Smooth muscle cell (in vitro differentiated cells): ENCODE measurements at regions not wholly inside any gene's neighbourhood (a gene's known extent, or its start where the extent isn't known, plus 50 kb on each side); places are given as distances from the start of the nearest gene placed in this dataset.

ENCODE experiments used
- DNase-seq: peaks from one replicate; lab custom pipeline; 2025; ENCODE audit not compliant: unreplicated experiment; lab: John Stamatoyannopoulos, UW
- H2AFZ ChIP-seq: fragments of 200-600 bp; sonication (generic); 2 replicates; pipeline ENCODE4 v1.6.0; 2016; ENCODE audit warnings: antibody characterized with exemption, low read depth, mild to moderate bottlenecking
- H3F3A ChIP-seq: fragments of 200-600 bp; sonication (generic); 2 replicates; pipeline ENCODE4 v1.6.0; 2017; ENCODE audit warnings: antibody characterized with exemption, low read depth
- H3K27ac ChIP-seq: fragments of 200-600 bp; sonication (generic); 2 replicates; pipeline ENCODE4 v1.5.1; 2016; ENCODE audit warnings: low read depth, mild to moderate bottlenecking
- H3K27me3 ChIP-seq: fragments of 200-600 bp; sonication (generic); 2 replicates; pipeline ENCODE4 v1.6.1; 2016; ENCODE audit warnings: low read depth, mild to moderate bottlenecking
- H3K36me3 ChIP-seq: fragments of 200-600 bp; sonication (generic); 2 replicates; pipeline ENCODE4 v1.5.1; 2016; ENCODE audit warnings: low read depth
- H3K4me1 ChIP-seq: fragments of 200-600 bp; sonication (generic); 2 replicates; pipeline ENCODE4 v1.5.1; 2016; ENCODE audit warnings: low read depth
- H3K4me2 ChIP-seq: fragments of 200-600 bp; sonication (generic); 2 replicates; pipeline ENCODE4 v1.6.0; 2016; ENCODE audit warnings: mild to moderate bottlenecking
- H3K4me3 ChIP-seq: fragments of 200-600 bp; sonication (generic); 2 replicates; pipeline ENCODE4 v1.5.1; 2016; ENCODE audit warnings: mild to moderate bottlenecking
- H3K79me2 ChIP-seq: fragments of 200-600 bp; sonication (generic); 2 replicates; pipeline ENCODE4 v1.6.0; 2016; ENCODE audit warnings: low read depth, mild to moderate bottlenecking
- H3K9ac ChIP-seq: fragments of 200-600 bp; sonication (generic); 2 replicates; pipeline ENCODE4 v1.6.0; 2016; ENCODE audit warnings: low read depth
- H3K9me3 ChIP-seq: fragments of 200-600 bp; sonication (generic); replicated peaks from 2 replicates; pipeline ENCODE4 v1.5.1; 2016; ENCODE audit warnings: low read depth
- H4K20me1 ChIP-seq: fragments of 200-600 bp; sonication (generic); 2 replicates; pipeline ENCODE4 v1.6.0; 2016; ENCODE audit warnings: low read depth
- WGBS: methylation state at CpG from one replicate; pipeline ENCODE4 v1.1.7; 2016; ENCODE audit warnings: low lambda C conversion rate; 5-methylcytosine and 5-hydroxymethylcytosine counted together
- TF ChIP-seq, protein P1 (sequence below): fragments of 200-600 bp; sonication (generic); IDR thresholded peaks from 2 replicates; pipeline ENCODE4 v1.5.1; 2017; ENCODE audit warnings: borderline replicate concordance, mild to moderate bottlenecking, antibody characterized with exemption; ENCODE audit not compliant: insufficient read depth, poor library complexity, severe bottlenecking

DNA sequence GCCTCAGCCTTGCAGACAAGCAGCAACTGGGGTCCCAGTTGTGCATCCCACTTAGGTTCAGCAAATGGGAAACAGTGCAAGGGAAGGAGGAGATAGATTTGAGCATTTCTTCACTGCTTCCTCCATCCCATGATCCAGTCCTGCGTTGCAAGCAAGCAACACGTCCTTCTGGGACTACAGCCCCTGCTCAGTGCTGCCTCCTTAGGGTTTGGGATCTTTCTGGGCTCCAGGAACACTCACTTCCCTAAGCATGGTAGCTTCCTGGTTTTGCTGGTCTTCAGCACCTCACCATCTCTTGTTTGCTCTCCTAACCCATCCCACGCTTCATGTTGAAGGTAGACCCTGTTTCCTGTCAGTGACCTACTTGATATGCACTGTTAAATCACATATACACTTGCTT lies 444.7 kb downstream of the MED10 start:
- H3K27me3 ChIP-seq: peaks cover 2% of the 10 kb centered on the region
- H3K4me3 ChIP-seq: no peak overlapping the region
- no peaks in the 10 kb centered on the region for H3F3A ChIP-seq
- no peak for DNase-seq
- H2AFZ ChIP-seq: no peak overlapping the region
- no peak overlapping the region for H3K4me2 ChIP-seq
- H3K4me1 ChIP-seq: no peaks in the 10 kb centered on the region
- no peaks in the 10 kb centered on the region for H3K9me3 ChIP-seq
- TF ChIP-seq, protein P1, sequence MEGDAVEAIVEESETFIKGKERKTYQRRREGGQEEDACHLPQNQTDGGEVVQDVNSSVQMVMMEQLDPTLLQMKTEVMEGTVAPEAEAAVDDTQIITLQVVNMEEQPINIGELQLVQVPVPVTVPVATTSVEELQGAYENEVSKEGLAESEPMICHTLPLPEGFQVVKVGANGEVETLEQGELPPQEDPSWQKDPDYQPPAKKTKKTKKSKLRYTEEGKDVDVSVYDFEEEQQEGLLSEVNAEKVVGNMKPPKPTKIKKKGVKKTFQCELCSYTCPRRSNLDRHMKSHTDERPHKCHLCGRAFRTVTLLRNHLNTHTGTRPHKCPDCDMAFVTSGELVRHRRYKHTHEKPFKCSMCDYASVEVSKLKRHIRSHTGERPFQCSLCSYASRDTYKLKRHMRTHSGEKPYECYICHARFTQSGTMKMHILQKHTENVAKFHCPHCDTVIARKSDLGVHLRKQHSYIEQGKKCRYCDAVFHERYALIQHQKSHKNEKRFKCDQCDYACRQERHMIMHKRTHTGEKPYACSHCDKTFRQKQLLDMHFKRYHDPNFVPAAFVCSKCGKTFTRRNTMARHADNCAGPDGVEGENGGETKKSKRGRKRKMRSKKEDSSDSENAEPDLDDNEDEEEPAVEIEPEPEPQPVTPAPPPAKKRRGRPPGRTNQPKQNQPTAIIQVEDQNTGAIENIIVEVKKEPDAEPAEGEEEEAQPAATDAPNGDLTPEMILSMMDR: no peak
- no peak overlapping the region for H3K27ac ChIP-seq
- no peak overlapping the region for H3K9ac ChIP-seq
- H3K36me3 ChIP-seq: no peaks in the 10 kb centered on the region
- H4K20me1 ChIP-seq: no peaks in the 10 kb centered on the region
- no peaks in the 10 kb centered on the region for H3K79me2 ChIP-seq
- WGBS: 62% methylated on average over 3 of the region's 3 CpGs

DNA sequence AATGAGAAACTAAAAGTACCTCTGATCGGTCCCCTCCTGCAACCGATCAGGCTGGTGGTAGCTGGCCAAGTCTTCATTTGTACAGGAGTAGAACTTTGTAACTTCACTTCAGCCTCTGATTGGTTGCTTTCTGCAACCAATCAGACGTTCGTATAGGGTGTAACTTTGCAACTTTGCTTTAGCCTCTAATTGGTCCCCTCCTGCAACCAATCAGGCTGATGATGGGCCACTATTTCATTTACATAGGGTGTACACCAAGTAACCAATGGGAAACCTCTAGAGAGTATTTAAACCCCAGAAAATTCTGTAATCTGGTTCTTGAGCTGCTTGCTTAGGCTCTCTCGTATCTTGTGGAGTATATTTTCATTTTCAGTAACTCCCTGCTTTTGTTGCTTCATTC lies 445.5 kb downstream of the MED10 start:
- no peak for DNase-seq
- no peak overlapping the region for H2AFZ ChIP-seq
- H3K27me3 ChIP-seq: peaks cover 2% of the 10 kb centered on the region
- WGBS: 93% methylated on average over 5 of the region's 5 CpGs
- no peaks in the 10 kb centered on the region for H3K9me3 ChIP-seq
- H3K9ac ChIP-seq: no peak overlapping the region
- no peaks in the 10 kb centered on the region for H3F3A ChIP-seq
- no peaks in the 10 kb centered on the region for H4K20me1 ChIP-seq
- no peaks in the 10 kb centered on the region for H3K36me3 ChIP-seq
- no peaks in the 10 kb centered on the region for H3K4me1 ChIP-seq
- no peak overlapping the region for H3K4me2 ChIP-seq
- H3K4me3 ChIP-seq: no peak overlapping the region
- H3K79me2 ChIP-seq: no peaks in the 10 kb centered on the region
- TF ChIP-seq, protein P1: no peak
- H3K27ac ChIP-seq: no peak overlapping the region

- no peaks in the 10 kb centered on the region for H3F3A ChIP-seq
- 93% methylated on average over 2 of the region's 2 CpGs for WGBS
- H3K9me3 ChIP-seq: no peaks in the 10 kb centered on the region
- no peaks in the 10 kb centered on the region for H4K20me1 ChIP-seq
- no peak overlapping the region for H3K27ac ChIP-seq
- H3K9ac ChIP-seq: no peak overlapping the region
- H3K4me2 ChIP-seq: no peak overlapping the region
- DNase-seq: no peak
- H3K79me2 ChIP-seq: no peaks in the 10 kb centered on the region
- no peak overlapping the region for H2AFZ ChIP-seq
- H3K4me1 ChIP-seq: no peaks in the 10 kb centered on the region
- TF ChIP-seq, protein P1: no peak
- no peaks in the 10 kb centered on the region for H3K36me3 ChIP-seq
- no peak overlapping the region for H3K4me3 ChIP-seq
- peaks cover 2% of the 10 kb centered on the region for H3K27me3 ChIP-seq
Measured at GRCh38 chr5:5930561-5930960, 447.8 kb downstream of the MED10 start.

GRCh38 chr5:5929291-5930020 lies 448.9 kb downstream of the MED10 start:
- TF ChIP-seq, protein P1: no peak
- Histone ChIP-seq H3K36me3 (no peaks in the 10 kb centered on the region), H3K9ac (no peak overlapping the region), H3K27ac (no peak overlapping the region), H2AFZ (no peak overlapping the region), H4K20me1 (no peaks in the 10 kb centered on the region), H3K4me2 (no peak overlapping the region), H3K9me3 (no peaks in the 10 kb centered on the region), H3K4me1 (no peaks in the 10 kb centered on the region), H3F3A (no peaks in the 10 kb centered on the region), H3K79me2 (no peaks in the 10 kb centered on the region), H3K27me3 (peaks cover 2% of the 10 kb centered on the region), H3K4me3 (no peak overlapping the region)
- DNase-seq: no peak
- WGBS: 82% methylated on average over 7 of the region's 7 CpGs
